HG03571 (cell line): ENCODE measurements at regions not wholly inside any gene's neighbourhood (a gene's known extent, or its start where the extent isn't known, plus 50 kb on each side); places are given as distances from the start of the nearest gene placed in this dataset.

Experiments
- ATAC-seq: cut with Tn5 transposase; IDR thresholded peaks from one replicate; pipeline ENCODE4 v1.9.1; 2021; ENCODE audit not compliant: unreplicated experiment

- no peak for ATAC-seq
These were observed 764.9 kb downstream of the TECRL start for GRCh38 chr4:63644396-63644795.

- ATAC-seq, result no peak
These were observed 772.0 kb downstream of the TECRL start for GRCh38 chr4:63637270-63637669.

DNA sequence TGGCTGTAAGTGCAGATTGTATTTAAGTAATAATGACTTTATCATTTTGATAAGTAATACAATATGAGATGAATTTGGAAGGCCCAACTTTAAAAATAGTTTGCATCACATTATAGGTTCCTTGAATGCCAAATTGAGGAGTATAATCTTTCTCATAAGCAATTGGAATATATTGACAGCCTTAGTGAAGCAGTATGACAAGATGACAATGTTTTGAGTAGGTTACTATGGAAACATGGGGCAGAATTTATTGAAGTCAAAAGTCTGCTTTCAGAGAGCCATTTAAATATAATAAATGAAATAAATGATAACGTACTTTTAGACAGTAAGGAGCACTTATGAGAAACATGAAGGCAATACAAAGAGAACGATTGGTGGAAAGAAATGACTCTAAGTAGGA is 776.4 kb downstream of the TECRL start:
- no peak for ATAC-seq

DNA sequence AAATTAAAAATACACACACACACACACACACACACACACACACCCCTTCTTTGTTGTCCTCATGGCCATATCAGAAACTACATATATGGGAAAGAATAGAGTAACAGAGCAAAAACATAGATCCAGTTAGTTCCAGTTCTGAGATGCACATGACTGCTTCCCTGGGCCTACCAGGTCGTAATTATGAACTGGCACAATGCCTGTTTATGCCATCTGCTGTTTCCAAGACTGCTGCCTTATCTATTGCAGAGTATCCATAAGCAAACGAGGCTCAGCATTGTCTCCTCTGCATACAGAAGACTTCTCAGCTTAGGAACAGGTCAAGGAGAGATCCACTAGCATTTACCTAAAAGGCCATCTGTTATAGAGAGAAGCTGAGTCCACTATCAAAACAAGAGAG is 789.0 kb downstream of the TECRL start:
- no peak for ATAC-seq

GRCh38 chr4:63619771-63620170 is 789.5 kb downstream of the TECRL start:
- no peak for ATAC-seq

- ATAC-seq, result no peak
These were observed 790.1 kb downstream of the TECRL start for GRCh38 chr4:63618883-63619718.

- ATAC-seq, result no peak
These were observed 801.9 kb downstream of the TECRL start for GRCh38 chr4:63607169-63607872.

DNA sequence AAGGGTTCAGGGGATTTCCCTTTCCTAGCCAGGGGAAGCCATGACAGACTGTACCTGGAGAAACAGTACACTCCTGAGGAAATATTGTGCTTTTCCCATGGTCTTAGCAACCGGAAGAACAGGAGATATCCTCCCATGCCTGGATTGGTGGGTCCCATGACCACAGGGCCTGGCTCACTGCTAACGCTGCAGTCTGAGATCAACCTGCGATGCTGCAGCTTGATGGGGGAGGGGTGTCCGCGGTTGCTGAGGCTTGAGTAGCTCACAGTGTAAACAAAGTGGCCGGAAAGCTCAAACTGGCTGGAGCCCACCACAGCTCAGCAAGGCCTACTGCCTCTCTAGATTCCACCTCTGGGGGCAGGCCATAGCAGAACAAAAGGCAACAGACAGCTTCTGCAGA is 819.5 kb downstream of the TECRL start:
- ATAC-seq, result no peak

DNA sequence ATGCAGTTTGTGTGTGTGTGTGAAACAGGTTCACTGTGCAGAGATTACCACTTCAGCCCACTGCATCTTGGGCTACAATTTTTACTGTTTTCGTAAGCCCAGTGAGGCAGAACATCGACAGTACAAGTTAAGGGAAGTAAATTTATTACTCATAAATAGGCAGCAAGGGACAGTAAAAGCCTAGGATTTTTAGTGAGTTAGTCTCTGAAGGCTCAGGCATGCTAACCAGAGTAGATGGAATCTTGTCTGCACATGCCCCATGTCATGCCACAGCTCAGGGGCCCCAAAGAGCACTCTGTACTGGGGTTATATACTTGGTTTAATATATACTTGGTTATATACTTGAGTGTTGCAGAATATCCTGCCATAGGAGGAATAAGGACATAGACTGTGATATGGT is 825.7 kb downstream of the TECRL start:
- no peak for ATAC-seq

DNA sequence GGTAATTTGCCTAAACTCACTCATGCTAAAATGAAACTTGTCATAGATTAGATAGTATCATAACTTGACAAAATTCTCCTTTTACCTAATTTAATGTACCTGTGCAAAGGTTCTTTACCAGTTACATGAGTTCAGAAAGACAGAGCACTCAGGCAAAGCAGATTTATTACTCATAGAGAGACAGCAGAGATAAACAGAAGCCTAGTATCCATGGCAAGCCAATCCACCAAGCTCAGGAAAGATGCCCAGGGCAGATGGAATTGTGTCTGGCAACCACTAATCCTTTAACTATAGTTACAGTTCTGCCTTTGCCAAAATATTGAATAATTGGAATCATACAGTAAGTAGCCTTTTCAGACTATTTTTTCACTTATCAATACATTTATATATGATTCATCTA is 826.2 kb downstream of the TECRL start:
- ATAC-seq, result no peak

- ATAC-seq, result no peak
These were observed 828.3 kb downstream of the TECRL start for GRCh38 chr4:63580796-63581475.

DNA sequence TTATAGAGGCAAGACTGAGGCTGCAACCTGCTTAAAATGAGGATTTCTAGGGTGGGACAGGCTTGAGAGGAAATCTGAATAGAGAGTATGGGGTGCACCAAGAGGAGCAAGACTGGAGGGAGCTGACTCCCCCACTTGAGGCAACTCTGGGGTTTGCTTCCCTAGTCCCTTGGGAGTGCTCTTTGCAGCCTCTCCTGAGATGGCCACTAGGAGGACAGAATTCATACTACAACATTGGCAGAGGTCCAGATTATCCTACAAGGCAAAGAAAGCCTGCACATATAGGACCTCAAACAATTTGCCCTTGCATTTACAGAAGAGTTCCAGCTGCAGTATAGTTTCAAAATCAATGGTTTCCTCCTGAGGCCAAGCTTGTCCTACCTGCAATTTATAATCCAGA is 830.9 kb downstream of the TECRL start:
- ATAC-seq, result no peak

DNA sequence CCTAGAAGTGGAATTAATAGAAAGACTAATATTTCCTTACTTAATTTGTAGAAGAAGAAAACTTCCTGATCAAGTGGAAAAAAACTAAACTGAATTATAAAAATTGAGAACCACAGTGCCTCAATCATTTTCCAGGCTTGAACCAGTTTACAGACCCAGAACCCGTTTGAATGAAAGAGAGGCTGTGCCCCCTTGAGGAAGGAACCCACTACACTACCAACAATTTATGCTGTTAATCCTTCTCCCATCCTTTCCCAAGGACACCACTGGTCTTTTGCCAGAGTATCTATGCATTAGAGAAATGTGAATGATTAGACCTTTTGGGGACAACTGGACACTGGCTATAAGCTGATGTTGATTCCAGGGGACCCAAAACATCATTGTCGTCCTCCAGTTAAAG is 842.6 kb downstream of the TECRL start:
- no peak for ATAC-seq

- ATAC-seq, result no peak
These were observed 845.8 kb downstream of the TECRL start for GRCh38 chr4:63563288-63564014.

DNA sequence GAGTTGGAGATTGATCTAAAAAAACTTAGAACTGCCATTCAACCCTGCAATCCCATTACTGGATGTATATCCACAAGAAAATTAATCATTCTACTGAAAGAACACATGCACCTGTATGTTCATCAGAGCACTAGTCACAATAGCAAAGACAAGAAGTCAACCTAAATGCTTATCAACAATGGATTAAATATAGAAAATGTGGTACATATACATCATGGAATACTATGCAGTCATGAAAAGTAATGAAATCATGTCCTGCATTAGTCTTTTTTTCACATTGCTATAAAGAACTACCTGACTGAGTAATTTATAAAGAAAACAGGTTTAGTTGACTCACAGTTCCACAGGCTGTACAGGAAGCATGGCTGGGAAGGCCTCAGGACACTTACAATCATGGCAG is 850.5 kb downstream of the TECRL start:
- no peak for ATAC-seq

GRCh38 chr4:63556332-63556731 is 852.9 kb downstream of the TECRL start:
- ATAC-seq, result no peak

DNA sequence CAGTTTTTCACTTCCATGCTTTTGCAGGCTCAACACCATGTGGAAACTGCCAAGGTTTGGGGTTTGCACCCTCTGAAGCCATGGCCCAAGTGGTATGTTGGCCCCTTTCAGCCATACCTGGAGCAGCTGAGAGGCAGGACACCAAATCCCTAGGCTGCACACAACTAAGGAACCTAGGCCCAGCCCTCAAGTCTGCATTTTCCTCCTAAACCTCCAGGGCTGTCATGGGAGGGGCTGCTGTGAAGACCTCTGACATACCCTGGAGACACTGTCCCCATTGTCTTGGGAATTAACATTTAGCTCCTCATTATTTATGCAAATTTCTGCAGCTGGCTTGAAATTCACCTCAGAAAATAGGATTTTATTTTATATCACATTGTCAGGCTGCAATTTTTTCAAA is 856.1 kb downstream of the TECRL start:
- no peak for ATAC-seq

GRCh38 chr4:63541828-63542227 is 867.4 kb downstream of the TECRL start:
- ATAC-seq, result no peak

- no peak for ATAC-seq
These were observed 879.5 kb downstream of the TECRL start for GRCh38 chr4:63529581-63530337.

DNA sequence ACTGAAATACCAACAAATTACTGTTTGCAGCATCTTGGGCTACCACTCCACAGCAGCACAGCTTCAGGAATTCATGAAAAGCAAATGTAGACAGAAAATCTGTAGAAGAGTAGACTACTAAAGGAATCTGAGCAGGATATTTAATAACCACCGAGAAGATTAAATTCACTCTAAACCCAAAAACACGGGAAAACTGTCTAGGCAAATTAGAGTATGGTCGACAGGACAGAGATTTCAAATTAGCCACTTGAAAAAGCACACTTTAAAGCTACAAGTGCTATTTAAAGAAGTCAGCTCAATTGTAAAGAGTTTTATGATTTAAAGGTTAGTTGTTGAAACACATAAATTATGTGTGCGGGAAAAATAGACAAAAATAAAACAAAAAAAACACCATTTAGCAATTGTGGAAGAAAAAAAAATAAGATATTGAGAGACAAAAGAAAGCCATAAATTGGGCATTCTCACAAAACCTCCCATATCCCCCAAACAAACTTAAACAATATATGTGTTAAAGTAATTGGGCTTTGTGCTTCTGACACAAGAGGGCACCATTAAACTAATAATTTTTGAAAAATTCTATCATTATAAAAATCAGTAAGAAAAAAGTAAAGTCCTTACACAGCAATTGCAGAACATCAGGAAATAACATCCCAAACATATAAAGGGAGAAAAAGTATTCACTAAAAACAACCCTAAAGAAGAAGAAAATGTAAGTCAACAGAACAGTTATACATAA is 880.8 kb downstream of the TECRL start:
- ATAC-seq, result no peak
